CD4-positive, alpha-beta T cell (primary cell): ENCODE measurements at regions not wholly inside any gene's neighbourhood (a gene's known extent, or its start where the extent isn't known, plus 50 kb on each side); places are given as distances from the start of the nearest gene placed in this dataset.

Experiments used
- ATAC-seq: fragments of 200-7000 bp; cut with Tn5 transposase; one replicate; pipeline ENCODE4 v1.10.0; 2022; ENCODE audit warnings: mild to moderate bottlenecking; ENCODE audit not compliant: poor library complexity
- CTCF ChIA-PET: fragments of 350-600 bp; sonication (Branson Sonifier 250); formaldehyde crosslinking; loops from one replicate; lab custom pipeline; 2021; ENCODE audit warnings: antibody characterized with exemption, inconsistent platforms; lab: Charles Lee
- POLR2A ChIA-PET: fragments of 350-600 bp; sonication (Branson Sonifier 250); formaldehyde crosslinking; loops from one replicate; lab custom pipeline; 2021; ENCODE audit warnings: antibody characterized with exemption, inconsistent platforms; lab: Charles Lee
- DNase-seq, 14 experiments: peaks; one replicate each; pipeline ENCODE4 v3.0.0-alpha.2; 2013 to 2020; ENCODE audit warnings: mixed read lengths in 2 of 14
- H3K27ac ChIP-seq, 2 donors: one replicate each; pipeline versions ENCODE4 v1.5.1 to v1.7.0; 2013; ENCODE audit warnings: low read length in 2 of 2, low read depth in 1 of 2, mild to moderate bottlenecking in 1 of 2
- H3K27me3 ChIP-seq, 2 experiments: 1 replicate in 1 of 2; 2 replicates in 1 of 2; pipeline versions ENCODE4 v1.6.1 to v1.7.0; 2013; ENCODE audit warnings: low read length in 2 of 2, control low read depth in 1 of 2, mild to moderate bottlenecking in 1 of 2, moderate library complexity in 1 of 2; ENCODE audit not compliant: insufficient read depth in 2 of 2, control insufficient read depth in 1 of 2
- H3K36me3 ChIP-seq: one replicate; pipeline ENCODE4 v1.6.1; 2013; ENCODE audit warnings: low read length, control low read depth; ENCODE audit not compliant: insufficient read depth
- H3K4me1 ChIP-seq: one replicate; pipeline ENCODE4 v1.6.1; 2013; ENCODE audit warnings: low read length, control low read depth; ENCODE audit not compliant: insufficient read depth
- H3K4me3 ChIP-seq: one replicate; pipeline ENCODE4 v1.5.1; 2013; ENCODE audit warnings: mild to moderate bottlenecking, low read length, moderate library complexity
- H3K9me3 ChIP-seq, 2 experiments: 1 replicate in 1 of 2; 2 replicates in 1 of 2; pipeline versions ENCODE4 v1.6.1 to v1.7.0; 2013; ENCODE audit warnings: low read length in 2 of 2, mild to moderate bottlenecking in 2 of 2, control low read depth in 1 of 2, moderate library complexity in 1 of 2; ENCODE audit not compliant: control insufficient read depth in 1 of 2, insufficient read depth in 1 of 2
- H3K27ac Mint-ChIP-seq: one replicate; pipeline ENCODE4 v1.8.0; 2020; ENCODE audit warnings: mixed read lengths
- H3K27me3 Mint-ChIP-seq: one replicate; pipeline ENCODE4 v1.8.0; 2021; ENCODE audit warnings: mixed read lengths
- H3K36me3 Mint-ChIP-seq: one replicate; pipeline ENCODE4 v1.8.0; 2021; ENCODE audit warnings: low read depth, mixed read lengths
- H3K4me1 Mint-ChIP-seq: one replicate; pipeline ENCODE4 v1.8.0; 2021; ENCODE audit warnings: low read depth, mixed read lengths
- H3K4me3 Mint-ChIP-seq: one replicate; pipeline ENCODE4 v1.8.0; 2020; ENCODE audit warnings: mild to moderate bottlenecking, mixed read lengths
- H3K9me3 Mint-ChIP-seq: one replicate; pipeline ENCODE4 v1.8.0; 2020; ENCODE audit warnings: mixed read lengths
- intact Hi-C, 2 experiments: fragments of 100-400 bp; cut with DNase I in 1 of 2; cut with micrococcal nuclease in 1 of 2; formaldehyde crosslinking; loops; one replicate each; pipeline versions ENCODE4 v1.15.1 to v1.9.0; 2023 to 2025; cut with DNase I, micrococcal nuclease
- TF ChIP-seq, protein P1 (sequence below): fragments of 200-600 bp; IDR thresholded peaks from one replicate; pipeline ENCODE4 v1.8.0; 2022; ENCODE audit warnings: antibody characterized with exemption, mild to moderate bottlenecking

DNA sequence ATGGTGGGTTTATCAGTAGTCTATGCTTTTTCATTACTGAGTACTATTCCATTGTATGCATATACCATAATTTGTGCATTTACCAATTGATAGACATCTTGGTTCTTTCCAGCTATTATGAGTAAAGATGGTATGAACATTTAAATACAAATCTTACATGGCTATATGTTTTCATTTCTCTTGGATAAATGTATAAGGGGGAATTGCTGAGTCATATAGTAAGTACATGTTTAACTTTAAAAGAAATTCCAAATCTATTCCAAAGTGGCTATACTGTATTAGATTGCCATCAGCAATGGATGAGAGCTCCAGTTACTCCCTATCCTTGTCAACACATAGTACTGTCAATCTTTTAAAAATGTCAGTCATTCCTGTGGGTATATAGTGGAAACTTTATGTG is 243.9 kb downstream of the CDCA7 start:
- H3K36me3 ChIP-seq = no peaks in the 10 kb centered on the region
- no peaks in the 10 kb centered on the region for H3K27me3 ChIP-seq
- intact Hi-C loops = no loop called here
- Mint-ChIP-seq H3K27me3 (peaks cover 7% of the 10 kb centered on the region), H3K4me3 (no peak overlapping the region), H3K4me1 (no peaks in the 10 kb centered on the region), H3K27ac (no peak overlapping the region), H3K36me3 (no peaks in the 10 kb centered on the region), H3K9me3 (peaks cover 5% of the 10 kb centered on the region)
- no peak for ATAC-seq
- no peaks in the 10 kb centered on the region for H3K4me1 ChIP-seq
- no peak overlapping the region for H3K4me3 ChIP-seq
- TF ChIP-seq, protein P1, sequence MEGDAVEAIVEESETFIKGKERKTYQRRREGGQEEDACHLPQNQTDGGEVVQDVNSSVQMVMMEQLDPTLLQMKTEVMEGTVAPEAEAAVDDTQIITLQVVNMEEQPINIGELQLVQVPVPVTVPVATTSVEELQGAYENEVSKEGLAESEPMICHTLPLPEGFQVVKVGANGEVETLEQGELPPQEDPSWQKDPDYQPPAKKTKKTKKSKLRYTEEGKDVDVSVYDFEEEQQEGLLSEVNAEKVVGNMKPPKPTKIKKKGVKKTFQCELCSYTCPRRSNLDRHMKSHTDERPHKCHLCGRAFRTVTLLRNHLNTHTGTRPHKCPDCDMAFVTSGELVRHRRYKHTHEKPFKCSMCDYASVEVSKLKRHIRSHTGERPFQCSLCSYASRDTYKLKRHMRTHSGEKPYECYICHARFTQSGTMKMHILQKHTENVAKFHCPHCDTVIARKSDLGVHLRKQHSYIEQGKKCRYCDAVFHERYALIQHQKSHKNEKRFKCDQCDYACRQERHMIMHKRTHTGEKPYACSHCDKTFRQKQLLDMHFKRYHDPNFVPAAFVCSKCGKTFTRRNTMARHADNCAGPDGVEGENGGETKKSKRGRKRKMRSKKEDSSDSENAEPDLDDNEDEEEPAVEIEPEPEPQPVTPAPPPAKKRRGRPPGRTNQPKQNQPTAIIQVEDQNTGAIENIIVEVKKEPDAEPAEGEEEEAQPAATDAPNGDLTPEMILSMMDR = no peak
- DNase-seq = no peak
- no peak overlapping the region for H3K27ac ChIP-seq
- H3K9me3 ChIP-seq = no peaks in the 10 kb centered on the region
- ChIA-PET POLR2A (no interaction called here), CTCF (no interaction called here)

DNA sequence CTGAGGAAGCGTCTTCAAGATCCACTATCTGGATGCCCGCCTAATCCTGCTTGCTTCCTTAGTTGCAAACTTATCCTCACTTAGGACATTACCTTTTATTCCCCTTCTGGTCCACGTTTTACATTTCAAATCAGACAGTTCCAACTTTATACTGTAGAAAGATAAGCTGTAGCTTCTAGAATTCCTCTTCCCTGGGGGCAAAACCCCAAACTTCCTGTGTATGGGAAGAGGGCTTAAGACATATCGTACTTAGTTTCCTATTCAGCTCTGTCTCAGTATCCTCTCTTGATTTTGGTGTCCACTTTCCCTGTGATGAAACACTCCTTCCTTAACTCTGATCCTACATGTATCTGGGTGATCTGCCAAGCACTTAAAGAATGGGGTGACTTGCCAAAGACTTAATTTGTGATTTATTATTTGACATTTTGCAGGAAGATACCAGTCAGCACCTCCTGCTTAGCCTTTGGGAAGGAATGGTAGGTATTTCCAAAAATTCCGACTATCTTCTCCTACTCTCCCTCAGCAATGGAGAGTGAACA is 245.2 kb downstream of the CDCA7 start:
- H3K27me3 ChIP-seq = no peaks in the 10 kb centered on the region
- H3K36me3 ChIP-seq = no peaks in the 10 kb centered on the region
- no peaks in the 10 kb centered on the region for H3K4me1 ChIP-seq
- peaks cover 2% of the 10 kb centered on the region for H3K9me3 Mint-ChIP-seq
- ChIA-PET CTCF (no interaction called here), POLR2A (no interaction called here)
- no peaks in the 10 kb centered on the region for H3K4me1 Mint-ChIP-seq
- no peaks in the 10 kb centered on the region for H3K36me3 Mint-ChIP-seq
- H3K4me3 Mint-ChIP-seq = no peak overlapping the region
- intact Hi-C loops = no loop called here
- no peak overlapping the region for H3K4me3 ChIP-seq
- no peaks in the 10 kb centered on the region for H3K9me3 ChIP-seq
- ATAC-seq (no peak), DNase-seq (no peak)
- no peak overlapping the region for H3K27ac ChIP-seq
- TF ChIP-seq, protein P1 = no peak
- H3K27me3 Mint-ChIP-seq = peaks cover 11% of the 10 kb centered on the region
- no peak overlapping the region for H3K27ac Mint-ChIP-seq

DNA sequence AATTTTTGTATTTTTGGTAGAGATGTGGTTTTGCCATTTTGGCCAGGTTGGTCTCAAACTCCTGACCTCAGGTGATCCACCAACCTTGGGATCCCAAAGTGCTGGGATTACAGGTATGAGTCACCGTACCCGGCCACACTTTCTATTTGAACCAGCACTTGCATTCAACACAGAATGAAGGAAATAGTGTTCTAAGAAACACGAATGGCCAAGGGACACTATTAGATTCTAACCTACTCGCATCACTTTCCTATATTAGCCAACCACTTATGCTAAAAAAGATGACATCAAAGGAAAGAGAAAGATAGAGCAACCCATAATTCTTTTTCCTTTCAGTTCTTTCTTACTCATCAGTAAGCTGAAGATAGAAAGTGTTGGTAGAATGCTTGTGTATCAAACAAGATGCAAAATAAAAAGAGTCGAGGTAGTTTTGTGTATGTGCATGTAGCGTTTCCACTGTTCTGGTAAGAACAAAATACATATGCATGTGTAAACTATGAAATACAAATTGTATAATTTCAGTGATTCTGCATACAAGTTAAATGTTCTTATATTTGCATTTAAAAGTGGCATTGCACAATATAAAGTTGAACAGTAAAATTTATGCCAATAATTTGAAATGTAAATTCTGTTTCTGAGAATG is 247.6 kb downstream of the CDCA7 start:
- ChIA-PET POLR2A (no interaction called here), CTCF (no interaction called here)
- Histone ChIP-seq H3K27me3 (peaks cover 0 to 3% of the 10 kb centered on the region in 2 experiments), H3K4me3 (no peak overlapping the region), H3K27ac (no peak overlapping the region), H3K36me3 (no peaks in the 10 kb centered on the region), H3K9me3 (no peaks in the 10 kb centered on the region), H3K4me1 (no peaks in the 10 kb centered on the region)
- DNase-seq (no peak), ATAC-seq (no peak)
- Mint-ChIP-seq H3K36me3 (no peaks in the 10 kb centered on the region), H3K4me3 (no peak overlapping the region), H3K9me3 (peaks cover 2% of the 10 kb centered on the region), H3K27ac (no peak overlapping the region), H3K27me3 (peaks cover 21% of the 10 kb centered on the region), H3K4me1 (no peaks in the 10 kb centered on the region)
- TF ChIP-seq, protein P1 = no peak
- intact Hi-C loops = no loop called here
